ENCODE measurements at regions not wholly inside any gene's neighbourhood (a gene's known extent, or its start where the extent isn't known, plus 50 kb on each side); places are given as distances from the start of the nearest gene placed in this dataset.

- TF ChIP-seq POLR2AphosphoS5 (IDR thresholded peaks at IDR 0.05; ENCODE audit: low read depth, low read length) (no peak), POLR2A (IDR thresholded peaks at IDR 0.05; ENCODE audit: low read depth, low read length) (no peak), POU2F2 (IDR thresholded peaks at IDR 0.05; ENCODE audit: low read depth, low read length) (no peak), PAX5 (IDR thresholded peaks at IDR 0.05; ENCODE audit: insufficient read depth, low read length, severe bottlenecking) (no peak), TAF1 (IDR thresholded peaks at IDR 0.05; ENCODE audit: low read depth, low read length) (no peak)
These were observed 76.6 kb downstream of the UNCX start for GRCh38 chr7:1309290-1309689.

Data from GM12891 (cell line).